K562 (cell line): ENCODE measurements at regions not wholly inside any gene's neighbourhood (a gene's known extent, or its start where the extent isn't known, plus 50 kb on each side); places are given as distances from the start of the nearest gene placed in this dataset.
A peak's percentile ranks its signal among the peaks of the same experiment; 100 is the strongest.

Experiments used
- ATAC-seq: fragments of 200-7000 bp; cut with Tn5 transposase; 3 replicates; pipeline ENCODE4 v1.9.1; 2020; ENCODE audit warnings: moderate library complexity
- BruUV-seq: library from RNA; stranded (reverse); fragments of 400-500 nt; replicated peaks from 2 replicates; lab custom pipeline; 2021; lab: Mats Ljungman, UMichigan
- CTCF ChIA-PET: fragments of 300-600 bp; formaldehyde crosslinking; extraction: SDS; loops from one replicate; lab custom pipeline; 2021; ENCODE audit warnings: low intra/inter-chr PET ratio; lab: Yijun Ruan, JAX
- POLR2A ChIA-PET: fragments of 300-600, 350-650 bp; sonication (Branson Sonifier 250); formaldehyde crosslinking; extraction: SDS; loops from one replicate; lab custom pipeline; 2021; ENCODE audit warnings: antibody characterized with exemption, inconsistent platforms; lab: Yijun Ruan, JAX
- DNase-seq, 4 experiments: peaks; one replicate each; pipeline versions ENCODE4 v3.0.0 to v3.0.0-alpha.2; 2011 to 2018; ENCODE audit warnings: low spot score in 3 of 4, mixed read lengths in 3 of 4; ENCODE audit errors: extremely low read depth in 1 of 4
- FAIRE-seq: peaks from 2 replicates; lab custom pipeline; 2011; peaks lifted over from hg19 to GRCh38; lab: Jason Lieb, UNC
- H2AFZ ChIP-seq: 2 replicates; pipeline ENCODE4 v1.6.0; 2011; ENCODE audit warnings: low read depth, low read length, control low read depth, inconsistent platforms
- H3K27ac ChIP-seq: fragments of 200-600 bp; 3 replicates; pipeline ENCODE4 v1.8.0; 2011; ENCODE audit warnings: low read depth, mild to moderate bottlenecking, control low read depth, inconsistent platforms, low read length, moderate library complexity, mixed read lengths; ENCODE audit errors: extremely low read depth
- H3K27me3 ChIP-seq, 2 experiments: fragments of 300-600 bp in 1 of 2; 2 replicates in 1 of 2; 3 replicates in 1 of 2; pipeline versions ENCODE4 v1.6.0 to v1.8.0; 2011; ENCODE audit warnings: inconsistent platforms in 2 of 2, low read length in 2 of 2, mild to moderate bottlenecking in 1 of 2, mixed read lengths in 1 of 2, moderate library complexity in 1 of 2; ENCODE audit not compliant: control insufficient read depth in 2 of 2, insufficient read depth in 2 of 2
- H3K36me3 ChIP-seq: fragments of 300-600 bp; 3 replicates; pipeline ENCODE4 v1.8.0; 2011; ENCODE audit warnings: mild to moderate bottlenecking, low read length, inconsistent platforms; ENCODE audit not compliant: control insufficient read depth, insufficient read depth
- H3K4me1 ChIP-seq, 2 experiments: fragments of 200-600 bp in 1 of 2; replicated peaks in 1 of 2; 2 replicates in 1 of 2; 3 replicates in 1 of 2; pipeline versions ENCODE4 v1.5.1 to v1.8.0; 2011; ENCODE audit warnings: inconsistent platforms in 2 of 2, low read length in 2 of 2, mild to moderate bottlenecking in 1 of 2, mixed read lengths in 1 of 2, moderate library complexity in 1 of 2; ENCODE audit not compliant: control insufficient read depth in 2 of 2, insufficient read depth in 2 of 2
- H3K4me2 ChIP-seq: 2 replicates; pipeline ENCODE4 v1.6.1; 2011; ENCODE audit warnings: low read length, control low read depth, inconsistent platforms, mixed read lengths; ENCODE audit not compliant: insufficient read depth
- H3K4me3 ChIP-seq: fragments of 200-600 bp; sonication (generic), shearing (Covaris generic); 2 replicates; pipeline ENCODE4 v1.5.1; 2016; ENCODE audit warnings: control low read depth, inconsistent platforms
- H3K79me2 ChIP-seq: fragments of 200-600 bp; 3 replicates; pipeline ENCODE4 v1.8.0; 2011; ENCODE audit warnings: low read length, inconsistent platforms; ENCODE audit not compliant: control insufficient read depth, insufficient read depth
- H3K9ac ChIP-seq, 2 experiments: 2 replicates each; pipeline versions ENCODE4 v1.6.0 to v1.6.1; 2011; ENCODE audit warnings: low read depth in 2 of 2, low read length in 2 of 2, control low read depth in 1 of 2, inconsistent platforms in 1 of 2, mild to moderate bottlenecking in 1 of 2, mixed read lengths in 1 of 2; ENCODE audit not compliant: insufficient read depth in 1 of 2
- H3K9me1 ChIP-seq: one replicate; pipeline ENCODE4 v1.6.0; 2011; ENCODE audit warnings: inconsistent platforms, mild to moderate bottlenecking, low read length, moderate library complexity; ENCODE audit not compliant: control insufficient read depth, insufficient read depth
- H3K9me3 ChIP-seq: replicated peaks from 2 replicates; pipeline ENCODE4 v1.5.1; 2011; ENCODE audit warnings: low read depth, low read length, inconsistent platforms; ENCODE audit not compliant: control insufficient read depth, insufficient read depth
- H4K20me1 ChIP-seq: replicated peaks from 2 replicates; pipeline ENCODE4 v1.6.1; 2011; ENCODE audit warnings: low read length, inconsistent platforms, mixed read lengths; ENCODE audit not compliant: control insufficient read depth, insufficient read depth
- BCOR ChIP-seq: fragments of 450-650 bp; IDR thresholded peaks from 2 replicates; pipeline ENCODE4 v1.6.1; 2016
- BDP1 ChIP-seq: IDR thresholded peaks from 3 replicates; pipeline ENCODE4 v1.6.1; 2011; ENCODE audit not compliant: insufficient read length, insufficient read depth
- FOXJ2 ChIP-seq: fragments of 200-800 bp; sonication (Bioruptor generic); IDR thresholded peaks from 2 replicates; pipeline ENCODE4 v1.6.1; 2016; ENCODE audit warnings: missing genetic modification characterization, missing compliant biosample characterization
- GABPA ChIP-seq: fragments of 200-800 bp; sonication (Bioruptor generic); conservative IDR thresholded peaks from 2 replicates; pipeline ENCODE4 v1.6.1; 2016; ENCODE audit warnings: low read depth, missing genetic modification characterization, missing compliant biosample characterization
- GTF2F1 ChIP-seq: IDR thresholded peaks from 2 replicates; pipeline ENCODE4 v1.6.1; 2011; ENCODE audit warnings: low read depth, low read length, improper control_type of control experiment
- KDM1A ChIP-seq, 2 experiments: fragments of 450-650 bp; IDR thresholded peaks; 2 replicates each; pipeline ENCODE4 v1.6.1; 2016; ENCODE audit warnings: mild to moderate bottlenecking in 2 of 2
- MAFG ChIP-seq: fragments of 450-650 bp; conservative IDR thresholded peaks from 2 replicates; pipeline ENCODE4 v1.6.1; 2016; ENCODE audit warnings: missing genetic modification characterization, missing compliant biosample characterization
- MYBL2 ChIP-seq, 2 experiments: fragments of 450-650 bp in 1 of 2; sonication (generic) in 1 of 2; formaldehyde crosslinking in 1 of 2; IDR thresholded peaks; 2 replicates each; pipeline versions ENCODE4 v1.6.1 to v1.8.1; 2017 to 2022; ENCODE audit warnings: borderline replicate concordance in 1 of 2, inconsistent platforms in 1 of 2, low read depth in 1 of 2, mild to moderate bottlenecking in 1 of 2, missing genetic modification reagents in 1 of 2, moderate library complexity in 1 of 2
- NELFE ChIP-seq: IDR thresholded peaks from 2 replicates; pipeline ENCODE4 v1.6.1; 2011; ENCODE audit warnings: mild to moderate bottlenecking; ENCODE audit not compliant: insufficient read depth, insufficient read length
- SMARCC2 ChIP-seq: fragments of 450-650 bp; IDR thresholded peaks from 2 replicates; pipeline ENCODE4 v1.6.1; 2017; ENCODE audit warnings: antibody characterized with exemption, moderate library complexity, mild to moderate bottlenecking, low read depth
- SPI1 ChIP-seq: IDR thresholded peaks from 2 replicates; pipeline ENCODE4 v1.6.1; 2011; ENCODE audit warnings: low read depth, low read length, control low read depth, borderline replicate concordance
- SUPT5H ChIP-seq: fragments of 450-650 bp; IDR thresholded peaks from 2 replicates; pipeline ENCODE4 v1.6.1; 2016
- USF2 ChIP-seq: sonication (generic); formaldehyde crosslinking; IDR thresholded peaks from 2 replicates; pipeline ENCODE4 v1.5.0; 2020; ENCODE audit warnings: missing genetic modification reagents
- ZNF184 ChIP-seq: sonication (generic); formaldehyde crosslinking; IDR thresholded peaks from 2 replicates; pipeline ENCODE4 v1.5.0; 2020; ENCODE audit warnings: missing genetic modification reagents
- ZNF584 ChIP-seq: fragments of 200-800 bp; sonication (Bioruptor generic); IDR thresholded peaks from 2 replicates; pipeline ENCODE4 v1.6.1; 2016; ENCODE audit warnings: low read depth, mild to moderate bottlenecking, missing genetic modification characterization, missing compliant biosample characterization
- whole genome bisulfite sequencing: fragments of 100-300 bp; shearing (Covaris generic); methylation state at CpG from one replicate; pipeline ENCODE4 v1.1.6; 2016; ENCODE audit warnings: low coverage, mixed read lengths; ENCODE audit not compliant: insufficient coverage; ENCODE audit errors: missing lambda C conversion rate; 5-methylcytosine and 5-hydroxymethylcytosine counted together
- in situ Hi-C: fragments of 300-500 bp; cut with MboI; formaldehyde crosslinking; loops from 4 replicates; pipeline ENCODE4 v1.15.0; 2018; ENCODE audit warnings: inconsistent platforms, mixed read lengths
- intact Hi-C: fragments of 100-400 bp; cut with micrococcal nuclease; formaldehyde crosslinking; loops from 2 replicates; pipeline ENCODE4 v1.14.2; 2022

- POLR2A ChIA-PET: no interaction called here
- FAIRE-seq (no peak), ATAC-seq (no peak), DNase-seq (no peak)
- Histone ChIP-seq H3K4me3 (no peak overlapping the region), H3K9ac (no peak overlapping the region), H3K36me3 (no peaks in the 10 kb centered on the region), H2AFZ (no peak overlapping the region), H3K4me1 (no peaks in the 10 kb centered on the region), H3K27me3 (0 out of 5 replicates have a peak, but pooled peaks cover 0 to 2% of the 10 kb centered on the region in 2 experiments), H3K9me3 (no peaks in the 10 kb centered on the region), H3K9me1 (no peaks in the 10 kb centered on the region), H3K27ac (no peak overlapping the region), H3K4me2 (no peak overlapping the region), H4K20me1 (no peaks in the 10 kb centered on the region), H3K79me2 (no peaks in the 10 kb centered on the region)
- in situ Hi-C loops: no loop called here
- 0% methylated on average over 2 of the region's 2 CpGs for WGBS
- intact Hi-C loops: no loop called here
- no TSS peak for BruUV-seq
- CTCF ChIA-PET: no interaction called here
- TF ChIP-seq FOXJ2 (tag) (peak; percentile 95), MAFG (tag) (no peak), SUPT5H (no peak), BDP1 (no peak), GABPA (tag) (0 out of 2 replicates have a peak, but pooled peaks have one; percentile 20), GTF2F1 (no peak), SPI1 (peak; percentile 79), SMARCC2 (no peak)
These were observed 130.6 kb upstream of the STT3B start for GRCh38 chr3:31402117-31402516.

- TF ChIP-seq USF2 (CRISPR knock-in tag) (no peak), NELFE (no peak), ZNF584 (CRISPR knock-in tag) (no peak), MYBL2 (IDR thresholded peaks at IDR 0.05; ENCODE audit: low read depth) (no peak), MYBL2 (CRISPR knock-in tag; IDR thresholded peaks at IDR 0.05; ENCODE audit: borderline replicate concordance) (no peak), ZNF184 (CRISPR knock-in tag) (no peak), KDM1A (IDR thresholded peaks at IDR 0.05) (no peak), BCOR (no peak)
- no peak overlapping the region for H2AFZ ChIP-seq
- no TSS peak for BruUV-seq
- H3K9ac ChIP-seq: no peak overlapping the region
- H3K4me1 ChIP-seq: no peaks in the 10 kb centered on the region
- no peaks in the 10 kb centered on the region for H3K9me3 ChIP-seq
- H3K36me3 ChIP-seq: no peaks in the 10 kb centered on the region
- ATAC-seq (no peak), DNase-seq (no peak), FAIRE-seq (no peak)
- H3K27ac ChIP-seq: no peak overlapping the region
- no peaks in the 10 kb centered on the region for H3K9me1 ChIP-seq
- intact Hi-C loops: no loop called here
- H4K20me1 ChIP-seq: no peaks in the 10 kb centered on the region
- no peaks in the 10 kb centered on the region for H3K79me2 ChIP-seq
- WGBS: 2% methylated on average over 3 of the region's 3 CpGs
- ChIA-PET CTCF (no interaction called here), POLR2A (interaction anchor here (0.6 kb wide), 1 partner anchor 11 kb away, joined by 3 read pairs; no protein-coding TSS in a partner anchor)
- no peak overlapping the region for H3K4me2 ChIP-seq
- in situ Hi-C loops: no loop called here
- no peak overlapping the region for H3K4me3 ChIP-seq
- H3K27me3 ChIP-seq: peaks cover 0 to 2% of the 10 kb centered on the region in 2 experiments; a peak in 1 of 5 replicates
These were observed 129.5 kb upstream of the STT3B start for GRCh38 chr3:31403197-31403596.
